T-helper 17 cell (primary cell): ENCODE measurements at regions not wholly inside any gene's neighbourhood (a gene's known extent, or its start where the extent isn't known, plus 50 kb on each side); places are given as distances from the start of the nearest gene placed in this dataset.

Experiments
- ATAC-seq: fragments of 150-1000 bp; cut with Tn5 transposase; 2 replicates; pipeline ENCODE4 v1.10.0; 2021; ENCODE audit warnings: mild to moderate bottlenecking, moderate library complexity
- DNase-seq, 3 donors: peaks; one replicate each; pipeline versions ENCODE4 v3.0.0 to v3.0.0-alpha.2; 2020 to 2021
- H3K9me3 ChIP-seq: one replicate; pipeline ENCODE4 v1.7.0; 2013; ENCODE audit warnings: low read length, mild to moderate bottlenecking; ENCODE audit not compliant: control insufficient read depth, poor library complexity, severe bottlenecking
- H3K27ac Mint-ChIP-seq: one replicate; pipeline ENCODE4 v1.8.0; 2022; ENCODE audit warnings: mild to moderate bottlenecking, moderate library complexity, mixed read lengths
- H3K27me3 Mint-ChIP-seq: one replicate; pipeline ENCODE4 v1.8.0; 2022; ENCODE audit warnings: mixed read lengths
- H3K36me3 Mint-ChIP-seq: one replicate; pipeline ENCODE4 v1.8.0; 2022; ENCODE audit warnings: low read depth, mixed read lengths
- H3K4me1 Mint-ChIP-seq: one replicate; pipeline ENCODE4 v1.8.0; 2022; ENCODE audit warnings: mild to moderate bottlenecking, mixed read lengths
- H3K4me3 Mint-ChIP-seq: one replicate; pipeline ENCODE4 v1.8.0; 2022; ENCODE audit warnings: mild to moderate bottlenecking, moderate library complexity, mixed read lengths

GRCh38 chr1:114203595-114204128 is 50.0 kb upstream of the SYT6 start:
- peaks cover 7% of the 10 kb centered on the region for H3K36me3 Mint-ChIP-seq
- peaks cover 81% of the 10 kb centered on the region for H3K27me3 Mint-ChIP-seq
- ATAC-seq (no peak), DNase-seq (no peak)
- H3K4me1 Mint-ChIP-seq, result peaks cover 16% of the 10 kb centered on the region
- H3K27ac Mint-ChIP-seq, result no peak overlapping the region
- no peaks in the 10 kb centered on the region for H3K9me3 ChIP-seq
- no peak overlapping the region for H3K4me3 Mint-ChIP-seq
